OCI-LY1 (cell line): ENCODE measurements at regions not wholly inside any gene's neighbourhood (a gene's known extent, or its start where the extent isn't known, plus 50 kb on each side); places are given as distances from the start of the nearest gene placed in this dataset.

ENCODE experiments used
- CTCF ChIP-seq: fragments of 200-600 bp; sonication (generic), shearing (Covaris generic); IDR thresholded peaks from 2 replicates; pipeline ENCODE4 v1.5.1; 2017; ENCODE audit warnings: mild to moderate bottlenecking, antibody characterized with exemption, low read length, moderate library complexity, mixed read lengths
- EZH2 ChIP-seq: fragments of 200-600 bp; sonication (generic), shearing (Covaris generic); IDR thresholded peaks from 2 replicates; pipeline ENCODE4 v1.8.0; 2017; ENCODE audit warnings: borderline replicate concordance, mixed run types, mild to moderate bottlenecking, antibody characterized with exemption, low read length, moderate library complexity, mixed read lengths

GRCh38 chr5:67355120-67355713, 158.6 kb upstream of the CD180 start:
- TF ChIP-seq CTCF (no peak), EZH2 (no peak)
